HG02870 (cell line): ENCODE measurements at regions not wholly inside any gene's neighbourhood (a gene's known extent, or its start where the extent isn't known, plus 50 kb on each side); places are given as distances from the start of the nearest gene placed in this dataset.

Experiments used
- ATAC-seq: cut with Tn5 transposase; IDR thresholded peaks from one replicate; pipeline ENCODE4 v1.9.1; 2021; ENCODE audit warnings: mild to moderate bottlenecking, moderate library complexity; ENCODE audit not compliant: unreplicated experiment

GRCh38 chr3:44013967-44014366 lies 227.7 kb upstream of the TOPAZ1 start:
- ATAC-seq: no peak

GRCh38 chr3:44015170-44015569 lies 226.5 kb upstream of the TOPAZ1 start:
- no peak for ATAC-seq

GRCh38 chr3:44016818-44017217 lies 224.9 kb upstream of the TOPAZ1 start:
- ATAC-seq: no peak

- no peak for ATAC-seq
These were observed 222.8 kb upstream of the TOPAZ1 start for GRCh38 chr3:44018926-44019325.

- no peak for ATAC-seq
These were observed 221.9 kb upstream of the TOPAZ1 start for GRCh38 chr3:44019736-44020135.

GRCh38 chr3:44020143-44020542 lies 221.5 kb upstream of the TOPAZ1 start:
- ATAC-seq: no peak

GRCh38 chr3:44021651-44022594 lies 219.8 kb upstream of the TOPAZ1 start:
- peak; percentile 59 for ATAC-seq

GRCh38 chr3:44023961-44024593 lies 217.6 kb upstream of the TOPAZ1 start:
- ATAC-seq: no peak

GRCh38 chr3:44026220-44026865 lies 215.3 kb upstream of the TOPAZ1 start:
- no peak for ATAC-seq

GRCh38 chr3:44029100-44029499 lies 212.6 kb upstream of the TOPAZ1 start:
- ATAC-seq: no peak

GRCh38 chr3:44030285-44030684 lies 211.4 kb upstream of the TOPAZ1 start:
- no peak for ATAC-seq

GRCh38 chr3:44030687-44031305 lies 210.9 kb upstream of the TOPAZ1 start:
- no peak for ATAC-seq

GRCh38 chr3:44031387-44032380 lies 210.0 kb upstream of the TOPAZ1 start:
- ATAC-seq: peak; percentile 63

GRCh38 chr3:44032487-44032886 lies 209.2 kb upstream of the TOPAZ1 start:
- ATAC-seq: no peak

- no peak for ATAC-seq
These were observed 208.6 kb upstream of the TOPAZ1 start for GRCh38 chr3:44033123-44033522.

- no peak for ATAC-seq
These were observed 204.8 kb upstream of the TOPAZ1 start for GRCh38 chr3:44036850-44037249.

- ATAC-seq: no peak
These were observed 202.7 kb upstream of the TOPAZ1 start for GRCh38 chr3:44039006-44039405.

GRCh38 chr3:44041726-44042125 lies 200.0 kb upstream of the TOPAZ1 start:
- peak; percentile 33 for ATAC-seq

GRCh38 chr3:44042772-44043171 lies 198.9 kb upstream of the TOPAZ1 start:
- no peak for ATAC-seq
